AG04450 (cell line): ENCODE measurements at regions not wholly inside any gene's neighbourhood (a gene's known extent, or its start where the extent isn't known, plus 50 kb on each side); places are given as distances from the start of the nearest gene placed in this dataset.

ENCODE experiments used
- CTCF ChIA-PET: fragments of 300-600, 350-600 bp; formaldehyde crosslinking; extraction: SDS; loops from one replicate; lab custom pipeline; 2022; ENCODE audit warnings: antibody characterized with exemption, inconsistent platforms; lab: Charles Lee
- POLR2A ChIA-PET: fragments of 350-600 bp; formaldehyde crosslinking; extraction: SDS; loops from one replicate; lab custom pipeline; 2021; ENCODE audit warnings: antibody characterized with exemption, inconsistent platforms; lab: Yijun Ruan, JAX
- DNase-seq: peaks from one replicate; pipeline ENCODE4 v3.0.0-alpha.2; 2011; ENCODE audit warnings: low read depth, low spot score
- H3K27ac ChIP-seq: one replicate; pipeline ENCODE4 v1.5.1; 2012; ENCODE audit warnings: low read depth, low read length, control low read depth
- H3K27me3 ChIP-seq: one replicate; pipeline ENCODE4 v1.6.0; 2012; ENCODE audit warnings: low read length; ENCODE audit not compliant: control insufficient read depth, insufficient read depth
- H3K4me3 ChIP-seq: 2 replicates; pipeline ENCODE4 v1.5.1; 2011; ENCODE audit warnings: mild to moderate bottlenecking, low read depth, low read length, control low read depth
- H3K9me3 ChIP-seq: 2 replicates; pipeline ENCODE4 v1.5.1; 2012; ENCODE audit warnings: low read length; ENCODE audit not compliant: control insufficient read depth, insufficient read depth
- CTCF ChIP-seq: IDR thresholded peaks from 2 replicates; pipeline ENCODE4 v1.5.1; 2011; ENCODE audit warnings: low read depth, low read length, control low read depth, inconsistent platforms

- Histone ChIP-seq H3K4me3 (no peak overlapping the region), H3K9me3 (no peaks in the 10 kb centered on the region), H3K27me3 (no peaks in the 10 kb centered on the region), H3K27ac (no peak overlapping the region)
- ChIA-PET POLR2A (no interaction called here), CTCF (interaction anchor here (2.4 kb wide), 1 partner anchor 56 kb away, joined by 7 read pairs; no protein-coding TSS in a partner anchor)
- no peak for TF ChIP-seq CTCF
- no peak for DNase-seq
These were observed 63.4 kb upstream of the CSF1 start for GRCh38 chr1:109847251-109847650.

- Histone ChIP-seq H3K27ac (no peak overlapping the region), H3K4me3 (no peak overlapping the region), H3K27me3 (no peaks in the 10 kb centered on the region), H3K9me3 (no peaks in the 10 kb centered on the region)
- ChIA-PET POLR2A (no interaction called here), CTCF (interaction anchor here (2.4 kb wide), 1 partner anchor 56 kb away, joined by 7 read pairs; no protein-coding TSS in a partner anchor)
- no peak for DNase-seq
- TF ChIP-seq CTCF, result no peak
These were observed 63.8 kb upstream of the CSF1 start for GRCh38 chr1:109846846-109847245.

- DNase-seq, result no peak
- POLR2A ChIA-PET, result no interaction called here
- no peaks in the 10 kb centered on the region for H3K9me3 ChIP-seq
- no peak overlapping the region for H3K4me3 ChIP-seq
- CTCF ChIA-PET, result interaction anchor here (0.8 to 2.4 kb wide), 3 partner anchors 31 to 138 kb away, joined by 3 to 7 read pairs (median 3); no protein-coding TSS in a partner anchor
- H3K27me3 ChIP-seq, result no peaks in the 10 kb centered on the region
- H3K27ac ChIP-seq, result no peak overlapping the region
- no peak for TF ChIP-seq CTCF
These were observed 64.5 kb upstream of the CSF1 start for GRCh38 chr1:109846162-109846561.

GRCh38 chr1:109845658-109846057 is 65.0 kb upstream of the CSF1 start:
- Histone ChIP-seq H3K9me3 (0 out of 2 replicates have a peak, but pooled peaks cover 2% of the 10 kb centered on the region), H3K27me3 (no peaks in the 10 kb centered on the region), H3K4me3 (no peak overlapping the region), H3K27ac (no peak overlapping the region)
- no peak for TF ChIP-seq CTCF
- ChIA-PET CTCF (interaction anchor here (0.8 to 2.4 kb wide), 3 partner anchors 32 to 138 kb away, joined by 3 to 7 read pairs (median 3); no protein-coding TSS in a partner anchor), POLR2A (no interaction called here)
- no peak for DNase-seq

GRCh38 chr1:109844609-109845008 is 66.0 kb upstream of the CSF1 start:
- ChIA-PET POLR2A (no interaction called here), CTCF (interaction anchor here (2.4 kb wide), 1 partner anchor 53 kb away, joined by 7 read pairs; no protein-coding TSS in a partner anchor)
- Histone ChIP-seq H3K27ac (no peak overlapping the region), H3K27me3 (no peaks in the 10 kb centered on the region), H3K9me3 (0 out of 2 replicates have a peak, but pooled peaks cover 2% of the 10 kb centered on the region), H3K4me3 (no peak overlapping the region)
- no peak for TF ChIP-seq CTCF
- no peak for DNase-seq
